ENCODE measurements at regions not wholly inside any gene's neighbourhood (a gene's known extent, or its start where the extent isn't known, plus 50 kb on each side); places are given as distances from the start of the nearest gene placed in this dataset.

DNA sequence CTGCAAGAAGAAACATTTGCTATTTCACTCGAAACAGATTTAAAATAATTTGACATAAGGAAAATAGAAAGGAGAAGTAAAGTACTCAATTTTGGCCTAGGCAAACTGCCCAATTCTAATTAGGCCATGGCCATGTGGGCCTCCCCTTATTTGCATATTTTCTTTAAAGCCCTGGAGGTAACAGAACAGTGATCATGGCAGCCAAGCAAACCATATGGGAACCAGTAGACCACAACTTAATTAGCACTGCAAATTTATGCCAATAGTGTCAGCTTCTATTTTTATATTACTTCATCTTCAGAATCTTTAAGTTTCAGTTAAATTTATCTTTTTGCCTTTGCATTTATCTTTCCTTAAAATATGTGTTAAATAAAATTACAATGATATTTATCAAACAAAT, 63.3 kb upstream of the THSD7A start:
- Histone ChIP-seq H3K4me3 (no peak overlapping the region), H3K36me3 (no peaks in the 10 kb centered on the region), H3K4me1 (ENCODE audit: insufficient read depth) (no peaks in the 10 kb centered on the region), H3K27me3 (no peaks in the 10 kb centered on the region), H3K27ac (no peak overlapping the region), H3K9me3 (no peaks in the 10 kb centered on the region)
- TF ChIP-seq POLR2A (IDR thresholded peaks at IDR 0.05): no peak
- TF ChIP-seq, protein P1, sequence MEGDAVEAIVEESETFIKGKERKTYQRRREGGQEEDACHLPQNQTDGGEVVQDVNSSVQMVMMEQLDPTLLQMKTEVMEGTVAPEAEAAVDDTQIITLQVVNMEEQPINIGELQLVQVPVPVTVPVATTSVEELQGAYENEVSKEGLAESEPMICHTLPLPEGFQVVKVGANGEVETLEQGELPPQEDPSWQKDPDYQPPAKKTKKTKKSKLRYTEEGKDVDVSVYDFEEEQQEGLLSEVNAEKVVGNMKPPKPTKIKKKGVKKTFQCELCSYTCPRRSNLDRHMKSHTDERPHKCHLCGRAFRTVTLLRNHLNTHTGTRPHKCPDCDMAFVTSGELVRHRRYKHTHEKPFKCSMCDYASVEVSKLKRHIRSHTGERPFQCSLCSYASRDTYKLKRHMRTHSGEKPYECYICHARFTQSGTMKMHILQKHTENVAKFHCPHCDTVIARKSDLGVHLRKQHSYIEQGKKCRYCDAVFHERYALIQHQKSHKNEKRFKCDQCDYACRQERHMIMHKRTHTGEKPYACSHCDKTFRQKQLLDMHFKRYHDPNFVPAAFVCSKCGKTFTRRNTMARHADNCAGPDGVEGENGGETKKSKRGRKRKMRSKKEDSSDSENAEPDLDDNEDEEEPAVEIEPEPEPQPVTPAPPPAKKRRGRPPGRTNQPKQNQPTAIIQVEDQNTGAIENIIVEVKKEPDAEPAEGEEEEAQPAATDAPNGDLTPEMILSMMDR (IDR thresholded peaks at IDR 0.05): no peak
- TF ChIP-seq EP300 (IDR thresholded peaks at IDR 0.05): no peak
- intact Hi-C loops (cut with DNase I): no loop called here
- no peak for DNase-seq
- WGBS, 3 donors: 68 to 74% (median 72%) methylated on average over 1 of the region's 1 CpG

GRCh38 chr7:11896663-11897062, 64.7 kb upstream of the THSD7A start:
- 6 to 10% (median 6%) methylated on average over 1 of the region's 1 CpG for WGBS, 3 donors
- H3K27me3 ChIP-seq: no peaks in the 10 kb centered on the region
- H3K36me3 ChIP-seq: no peaks in the 10 kb centered on the region
- no peak overlapping the region for H3K27ac ChIP-seq
- TF ChIP-seq, protein P1 (IDR thresholded peaks at IDR 0.05): no peak
- no peak for TF ChIP-seq EP300 (IDR thresholded peaks at IDR 0.05)
- TF ChIP-seq POLR2A (IDR thresholded peaks at IDR 0.05): no peak
- H3K4me1 ChIP-seq (ENCODE audit: insufficient read depth): no peaks in the 10 kb centered on the region
- DNase-seq: no peak
- intact Hi-C loops (cut with DNase I): no loop called here
- no peak overlapping the region for H3K4me3 ChIP-seq
- H3K9me3 ChIP-seq: no peaks in the 10 kb centered on the region

GRCh38 chr7:11899247-11899646, 67.2 kb upstream of the THSD7A start:
- no peak overlapping the region for H3K4me3 ChIP-seq
- H3K36me3 ChIP-seq: no peaks in the 10 kb centered on the region
- no peaks in the 10 kb centered on the region for H3K9me3 ChIP-seq
- no peak overlapping the region for H3K27ac ChIP-seq
- H3K4me1 ChIP-seq (ENCODE audit: insufficient read depth): no peaks in the 10 kb centered on the region
- H3K27me3 ChIP-seq: no peaks in the 10 kb centered on the region
- no peak for DNase-seq
- intact Hi-C loops (cut with DNase I): no loop called here
- no peak for TF ChIP-seq EP300 (IDR thresholded peaks at IDR 0.05)
- TF ChIP-seq, protein P1 (IDR thresholded peaks at IDR 0.05): no peak
- no peak for TF ChIP-seq POLR2A (IDR thresholded peaks at IDR 0.05)

DNA sequence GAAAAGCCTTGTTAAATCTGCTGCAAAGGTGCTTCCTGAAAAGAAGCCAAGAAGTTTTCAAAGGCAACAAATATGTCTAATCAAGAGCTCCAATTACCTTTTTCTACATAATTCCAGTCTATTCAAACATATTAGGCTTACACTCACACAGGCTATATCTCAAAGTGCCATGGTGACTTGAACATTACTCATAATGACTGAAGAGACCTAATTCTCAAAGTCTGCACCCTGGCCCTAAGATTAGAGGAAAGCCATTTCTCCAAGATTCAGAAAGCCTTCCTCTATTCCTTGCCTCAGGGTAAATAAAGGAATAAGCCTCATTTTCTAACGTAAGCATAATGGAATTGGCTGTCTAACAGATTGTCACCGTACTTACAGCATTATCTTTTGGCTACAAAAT, 78.3 kb upstream of the THSD7A start:
- Histone ChIP-seq H3K9me3 (no peaks in the 10 kb centered on the region), H3K27me3 (no peaks in the 10 kb centered on the region), H3K36me3 (no peaks in the 10 kb centered on the region), H3K27ac (no peak overlapping the region), H3K4me3 (no peak overlapping the region), H3K4me1 (ENCODE audit: insufficient read depth) (no peaks in the 10 kb centered on the region)
- intact Hi-C loops (cut with DNase I): no loop called here
- DNase-seq: no peak
- TF ChIP-seq EP300 (IDR thresholded peaks at IDR 0.05) (no peak), POLR2A (IDR thresholded peaks at IDR 0.05) (no peak)
- TF ChIP-seq, protein P1 (IDR thresholded peaks at IDR 0.05): no peak
- WGBS, 3 donors: 60 to 82% (median 73%) methylated on average over 2 of the region's 2 CpGs

DNA sequence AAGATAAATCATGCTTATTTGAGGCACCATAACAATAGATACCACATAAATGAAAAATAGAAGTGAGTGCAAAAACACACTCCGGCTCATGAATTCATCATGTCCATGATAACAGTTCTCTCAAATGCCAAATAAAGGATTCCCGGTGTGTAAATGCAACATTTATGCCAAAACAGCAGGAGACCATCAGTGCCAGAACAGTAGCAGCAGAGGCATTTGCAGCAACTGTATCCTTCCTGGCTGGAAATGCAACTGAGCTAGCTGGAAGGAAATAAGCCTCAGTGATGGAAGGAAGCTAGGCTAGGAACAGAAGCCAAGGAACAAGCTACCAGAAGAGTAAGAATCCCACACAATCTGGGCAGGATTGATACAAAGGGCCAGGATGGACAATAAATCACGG, 79.9 kb upstream of the THSD7A start:
- no peak overlapping the region for H3K27ac ChIP-seq
- no peaks in the 10 kb centered on the region for H3K36me3 ChIP-seq
- WGBS, 3 donors: 22 to 24% (median 23%) methylated on average over 3 of the region's 3 CpGs
- no peaks in the 10 kb centered on the region for H3K4me1 ChIP-seq (ENCODE audit: insufficient read depth)
- intact Hi-C loops (cut with DNase I): no loop called here
- TF ChIP-seq EP300 (IDR thresholded peaks at IDR 0.05): no peak
- no peak for TF ChIP-seq POLR2A (IDR thresholded peaks at IDR 0.05)
- TF ChIP-seq, protein P1 (IDR thresholded peaks at IDR 0.05): no peak
- no peak overlapping the region for H3K4me3 ChIP-seq
- no peak for DNase-seq
- H3K27me3 ChIP-seq: no peaks in the 10 kb centered on the region
- H3K9me3 ChIP-seq: no peaks in the 10 kb centered on the region

Data from ovary (tissue), 7 donors.